HG02610 (cell line): ENCODE measurements at regions not wholly inside any gene's neighbourhood (a gene's known extent, or its start where the extent isn't known, plus 50 kb on each side); places are given as distances from the start of the nearest gene placed in this dataset.

Source experiments
- ATAC-seq: cut with Tn5 transposase; IDR thresholded peaks from one replicate; pipeline ENCODE4 v1.9.1; 2021; ENCODE audit warnings: mild to moderate bottlenecking, moderate library complexity; ENCODE audit not compliant: unreplicated experiment

DNA sequence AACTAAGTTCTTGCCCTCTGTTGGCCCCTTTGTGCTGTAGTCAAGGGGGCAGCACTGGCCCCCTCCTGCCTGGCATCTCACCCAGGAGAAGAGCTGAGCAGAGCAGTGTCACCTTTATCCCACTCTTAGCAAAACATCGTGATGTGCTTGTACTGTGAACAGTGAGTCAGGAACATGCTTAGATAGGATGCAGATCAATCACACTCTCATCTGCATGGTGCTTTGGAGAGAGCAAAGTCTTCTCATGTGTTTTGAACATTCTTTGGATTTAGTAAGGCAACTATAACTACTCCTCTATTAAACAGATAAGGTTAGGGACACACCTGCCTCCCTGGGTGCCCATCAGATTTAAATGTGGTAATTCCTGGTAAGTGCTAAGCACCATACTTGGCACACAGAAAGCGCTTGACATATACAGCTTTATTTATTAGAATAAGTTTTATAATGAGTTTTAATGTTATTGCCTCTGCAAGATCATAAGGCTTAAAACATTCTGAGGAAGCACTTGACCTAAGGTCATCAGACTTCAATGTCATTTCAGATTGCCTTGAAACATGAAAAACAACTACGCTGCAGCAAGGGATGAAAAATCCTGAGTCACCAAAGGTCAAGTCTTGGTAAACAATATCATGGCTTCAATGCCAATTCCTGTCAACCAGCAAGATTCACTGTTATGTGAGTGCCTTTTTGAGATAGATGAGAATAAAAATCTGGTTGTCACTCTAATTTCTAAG lies 82.4 kb upstream of the IRS2 start:
- ATAC-seq: no peak

DNA sequence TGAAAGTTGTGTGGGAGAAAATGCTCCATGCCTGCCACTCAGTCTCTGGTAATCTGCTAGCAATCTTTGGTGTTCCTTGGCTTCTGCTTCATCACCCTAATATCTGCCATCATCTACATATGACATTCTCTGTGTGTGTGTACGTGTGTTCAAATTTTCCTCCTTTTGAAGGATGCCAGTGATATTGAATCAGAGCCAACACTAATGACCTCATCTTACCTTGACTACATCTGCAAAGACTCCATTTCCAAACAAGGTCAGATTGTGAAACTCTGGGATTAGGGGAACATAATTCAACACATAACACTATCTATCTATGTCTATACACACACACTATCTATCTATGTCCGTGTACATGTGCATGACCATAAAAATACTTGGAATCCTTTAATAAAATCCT lies 81.4 kb upstream of the IRS2 start:
- ATAC-seq: no peak

DNA sequence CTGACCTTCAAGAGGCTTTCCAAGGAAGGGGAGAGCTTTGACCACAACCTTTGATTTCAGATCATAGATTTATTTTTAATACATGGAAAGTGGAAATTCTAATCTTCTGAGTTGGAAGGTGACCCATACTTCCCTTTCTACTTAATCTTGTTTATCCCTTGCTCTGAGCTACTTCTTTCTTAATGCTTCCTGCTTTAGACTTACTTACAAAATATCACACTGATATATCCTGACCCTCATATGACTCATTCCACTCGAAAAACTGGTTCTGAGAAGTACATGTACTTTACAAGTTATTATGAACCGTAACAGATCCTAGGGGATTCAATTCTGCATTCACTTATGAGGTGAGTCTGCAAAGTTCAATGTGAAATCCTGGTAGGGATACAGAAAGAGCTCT lies 76.2 kb upstream of the IRS2 start:
- ATAC-seq: no peak

DNA sequence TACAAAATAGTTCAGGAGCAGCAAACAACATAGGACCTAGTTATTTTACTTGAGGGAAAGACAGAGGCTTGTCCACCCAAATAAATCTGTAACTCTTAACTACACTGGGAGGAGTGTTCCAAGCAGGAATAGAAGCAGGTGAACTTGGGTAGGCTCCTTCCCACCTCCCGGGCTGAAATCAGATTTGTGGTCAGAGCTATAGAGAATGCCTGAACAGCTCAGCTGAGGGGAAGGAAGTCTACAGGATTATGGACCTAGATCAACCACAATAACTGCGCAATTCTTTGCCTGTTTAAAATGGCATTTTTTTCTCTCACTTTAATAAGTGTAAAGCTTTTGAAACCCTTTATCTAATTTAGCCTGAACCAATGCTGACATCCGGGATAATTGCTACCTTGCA lies 73.5 kb upstream of the IRS2 start:
- no peak for ATAC-seq

DNA sequence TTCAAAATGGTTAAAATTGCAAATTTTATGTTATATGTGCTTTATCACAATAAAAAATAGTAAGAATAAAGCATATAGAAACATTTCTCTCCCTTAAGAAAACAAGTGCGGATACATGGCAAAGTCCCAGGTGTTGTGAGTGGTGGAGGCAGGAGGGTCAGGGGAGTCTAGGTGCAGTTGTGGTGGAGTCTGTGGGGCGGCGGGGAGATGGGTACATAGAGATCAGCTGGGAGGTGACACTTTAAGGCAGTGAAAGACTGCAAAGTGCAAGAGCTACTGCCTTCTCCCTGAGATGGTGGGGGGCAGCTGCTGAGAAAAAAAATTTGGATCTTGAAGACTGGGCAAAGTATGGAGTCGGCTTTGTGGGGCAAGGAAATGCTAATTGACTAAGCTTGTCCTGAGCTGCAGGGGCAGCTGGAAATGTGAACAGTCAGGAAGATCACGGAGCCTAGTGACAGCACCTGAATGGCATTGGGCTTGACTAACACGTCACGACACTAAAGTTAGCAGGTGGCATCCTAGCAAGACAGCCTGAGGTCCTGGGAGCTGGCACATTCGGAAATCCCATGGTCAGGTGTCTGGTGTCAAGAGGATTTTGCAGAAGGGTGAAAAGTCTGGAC lies 72.9 kb upstream of the IRS2 start:
- ATAC-seq: no peak

DNA sequence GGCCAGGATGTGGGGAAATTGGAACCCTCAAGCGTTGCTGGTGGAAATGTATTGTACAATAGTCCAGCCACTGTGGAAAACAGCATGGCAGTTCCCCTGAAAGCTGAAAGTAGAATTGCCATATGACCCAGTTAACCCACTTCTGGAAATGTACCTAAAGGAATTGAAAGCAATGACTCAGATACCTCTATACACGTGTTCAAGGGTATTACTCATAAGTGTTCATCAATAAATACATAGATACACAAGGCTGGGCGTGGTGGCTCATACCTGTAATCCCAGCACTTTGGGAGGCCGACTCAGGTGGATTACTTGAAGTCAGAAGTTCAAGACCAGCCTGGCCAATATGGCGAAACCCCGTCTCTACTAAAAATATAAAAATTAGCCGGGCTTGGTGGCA lies 71.9 kb upstream of the IRS2 start:
- no peak for ATAC-seq

DNA sequence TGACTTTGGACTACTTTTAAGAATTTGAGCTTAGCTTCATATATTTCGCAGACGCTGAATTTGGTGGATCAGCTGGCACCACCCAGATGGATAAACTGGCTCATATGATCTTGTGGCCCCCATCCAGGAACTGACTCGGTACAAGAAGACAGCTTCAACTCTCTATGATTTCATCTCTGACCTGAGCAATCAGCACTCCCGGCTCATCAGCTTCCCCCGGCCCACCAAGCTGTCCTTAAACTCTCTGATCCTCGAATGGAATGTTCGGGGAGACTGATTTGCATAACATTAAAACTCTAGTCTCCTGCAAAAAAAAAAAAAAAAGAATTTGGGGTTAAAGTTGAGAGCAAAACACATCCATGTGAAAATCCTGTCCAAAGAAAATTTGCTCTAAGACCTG lies 71.4 kb upstream of the IRS2 start:
- ATAC-seq: no peak

DNA sequence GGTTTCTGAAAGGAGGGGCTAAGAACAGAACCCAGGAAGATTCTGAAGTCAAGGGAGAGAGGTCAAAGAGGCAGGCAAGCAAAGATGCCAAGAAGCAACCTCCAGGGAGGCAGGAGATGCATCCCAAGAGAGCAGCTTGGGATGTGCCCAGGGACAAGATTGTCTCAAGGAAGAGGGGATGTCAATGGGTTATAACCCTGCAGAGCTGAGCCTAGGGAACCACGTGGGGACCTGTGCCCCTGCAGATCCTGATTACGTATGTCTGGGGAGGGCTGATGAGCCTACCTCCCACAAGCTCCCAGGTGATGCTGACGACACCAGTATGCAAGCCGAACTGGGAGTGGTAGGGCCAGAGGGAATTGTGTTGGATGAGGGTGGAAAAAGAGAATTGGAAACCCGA lies 70.9 kb upstream of the IRS2 start:
- no peak for ATAC-seq

DNA sequence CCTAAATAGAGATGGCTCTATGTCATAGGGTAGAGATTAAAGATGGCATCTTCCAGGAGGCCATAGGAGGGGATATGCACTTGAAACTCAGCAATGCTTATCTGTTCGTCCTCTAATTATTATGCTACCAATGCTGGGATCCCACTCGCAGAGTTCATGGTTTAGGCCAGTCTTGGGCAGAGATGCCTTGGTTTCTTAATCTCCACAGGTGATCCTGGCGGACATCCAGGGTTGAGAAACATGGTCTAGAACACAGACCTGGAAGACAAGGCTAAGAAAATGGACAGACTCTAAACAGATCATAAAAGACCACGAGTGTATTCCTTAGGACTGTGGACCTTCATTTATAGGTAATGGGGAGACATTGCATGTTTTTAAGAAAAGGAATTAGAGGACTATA lies 70.0 kb upstream of the IRS2 start:
- ATAC-seq: no peak

DNA sequence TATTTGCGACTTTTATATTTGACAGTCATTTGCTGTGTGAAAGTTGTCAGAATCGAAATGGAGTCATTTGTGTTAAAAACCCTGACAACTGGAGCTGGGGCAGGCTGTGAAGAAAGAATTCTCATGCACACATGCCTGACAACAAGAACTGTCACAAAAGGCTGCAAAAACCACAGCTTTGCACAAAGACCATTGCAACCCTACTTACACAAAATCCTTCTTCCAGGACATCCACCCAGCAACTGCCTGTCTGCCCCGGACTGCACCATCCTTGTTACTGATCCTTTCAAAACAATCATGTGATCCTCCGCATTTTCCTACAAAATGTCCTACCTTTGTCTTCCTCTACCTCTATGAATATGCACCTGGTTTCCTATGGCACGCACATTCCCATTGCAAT lies 66.8 kb upstream of the IRS2 start:
- no peak for ATAC-seq

DNA sequence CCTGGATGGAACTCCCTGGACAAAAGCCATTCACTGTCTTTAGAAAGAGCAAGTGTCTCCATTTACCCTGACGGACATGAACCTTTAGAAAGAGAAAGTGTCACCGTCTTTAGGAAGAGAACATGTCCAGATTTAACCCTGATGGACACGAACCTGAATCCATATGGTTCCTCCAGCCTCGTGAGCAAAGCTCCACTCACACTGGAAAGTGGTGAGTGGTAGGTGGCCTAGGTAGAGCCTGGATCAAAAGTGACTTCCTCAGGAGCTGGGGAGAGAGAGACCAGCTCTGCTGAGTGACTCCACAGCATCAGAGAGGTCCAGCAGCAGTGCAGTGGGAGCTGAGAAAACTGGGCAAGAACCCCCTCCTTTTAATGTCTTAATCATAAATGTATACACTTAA lies 59.8 kb upstream of the IRS2 start:
- ATAC-seq: no peak

DNA sequence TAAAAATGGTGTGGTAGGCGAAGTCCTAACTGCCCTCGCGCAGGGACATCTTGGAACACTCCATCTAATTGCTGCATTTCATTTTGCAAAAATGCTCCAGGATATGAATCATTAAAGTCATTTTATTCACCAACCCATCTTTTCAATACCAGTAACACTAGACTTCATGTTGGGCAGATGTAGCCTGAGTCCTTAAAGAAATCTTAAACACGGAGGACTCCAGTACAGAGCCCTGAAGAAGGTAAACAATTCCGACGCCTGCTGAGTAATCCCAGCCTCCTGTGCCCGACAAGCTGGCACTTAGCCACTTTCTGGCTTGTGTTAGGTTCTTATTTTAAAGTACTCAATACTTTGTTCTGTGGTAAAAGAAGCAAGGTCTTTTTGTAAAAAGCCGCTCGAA lies 58.0 kb upstream of the IRS2 start:
- ATAC-seq: no peak

DNA sequence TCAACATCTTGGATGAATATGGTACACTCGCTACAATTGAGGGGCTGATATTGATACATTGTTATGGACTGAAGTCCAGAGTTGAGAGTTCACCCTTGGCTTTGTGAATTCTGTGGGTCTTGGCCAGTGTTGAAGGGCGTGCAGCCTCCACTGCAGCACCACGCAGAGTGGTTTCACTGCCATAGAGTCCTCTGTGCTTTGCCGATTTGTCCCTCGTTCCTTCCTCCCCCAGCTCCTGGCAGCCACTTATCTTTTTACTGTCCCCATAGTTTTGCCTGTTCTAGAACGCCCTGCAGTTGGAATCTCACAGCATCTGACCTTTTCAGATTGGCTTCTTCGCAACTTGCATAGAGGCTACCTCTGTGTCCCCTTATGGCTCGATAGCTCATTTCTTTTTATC lies 57.3 kb upstream of the IRS2 start:
- no peak for ATAC-seq

DNA sequence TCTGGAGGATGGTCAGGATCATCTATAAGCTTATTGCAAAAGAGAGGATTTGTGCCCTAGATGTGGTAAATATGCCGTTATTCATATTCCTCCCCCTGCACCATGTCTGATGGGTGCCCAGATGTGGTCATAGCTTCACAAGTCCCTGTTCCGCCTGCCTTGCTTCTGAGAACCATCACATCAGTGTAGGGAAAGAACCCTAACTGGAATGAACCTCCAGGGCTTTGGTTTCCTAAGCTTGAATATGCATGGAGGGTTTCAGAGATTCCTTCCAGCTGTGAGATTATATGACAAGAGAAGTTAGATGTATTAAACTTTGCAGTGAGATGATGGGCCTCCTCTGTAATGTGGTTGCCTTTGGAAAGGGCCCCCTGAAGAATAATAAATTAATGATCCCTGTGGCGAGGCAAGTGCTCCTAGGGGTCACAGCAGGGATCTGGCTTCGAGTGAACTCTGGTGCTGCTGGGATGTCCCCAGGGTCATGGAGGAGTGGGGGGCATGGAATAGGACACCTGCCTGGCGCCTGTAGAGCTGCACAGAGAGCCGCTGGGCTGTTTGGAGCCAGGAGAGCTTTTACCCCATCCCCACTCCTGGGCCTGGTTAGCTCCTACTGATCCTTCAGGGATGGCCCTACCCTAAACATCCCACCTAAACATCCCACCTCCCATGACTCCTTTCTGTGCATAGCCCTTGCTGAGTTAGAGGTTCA lies 56.0 kb upstream of the IRS2 start:
- ATAC-seq: no peak

DNA sequence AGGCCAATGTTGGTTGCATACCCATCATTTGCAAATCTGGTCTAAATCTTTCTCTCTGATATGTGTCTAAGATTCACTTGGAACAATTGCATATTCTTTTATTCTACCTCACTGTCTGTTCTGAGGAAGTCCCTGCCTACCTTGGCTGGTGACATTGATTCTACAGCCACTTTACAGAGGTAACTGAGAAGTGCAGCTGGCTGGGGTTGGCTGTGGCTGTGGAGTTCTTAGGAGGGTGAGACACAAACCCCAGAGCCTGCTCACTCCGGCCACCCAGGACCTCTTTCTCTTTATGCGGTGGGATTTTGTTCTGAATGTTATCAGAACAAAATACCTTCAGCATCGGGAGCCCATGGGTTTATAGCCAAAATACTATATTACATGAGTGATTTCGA lies 54.5 kb upstream of the IRS2 start:
- no peak for ATAC-seq

DNA sequence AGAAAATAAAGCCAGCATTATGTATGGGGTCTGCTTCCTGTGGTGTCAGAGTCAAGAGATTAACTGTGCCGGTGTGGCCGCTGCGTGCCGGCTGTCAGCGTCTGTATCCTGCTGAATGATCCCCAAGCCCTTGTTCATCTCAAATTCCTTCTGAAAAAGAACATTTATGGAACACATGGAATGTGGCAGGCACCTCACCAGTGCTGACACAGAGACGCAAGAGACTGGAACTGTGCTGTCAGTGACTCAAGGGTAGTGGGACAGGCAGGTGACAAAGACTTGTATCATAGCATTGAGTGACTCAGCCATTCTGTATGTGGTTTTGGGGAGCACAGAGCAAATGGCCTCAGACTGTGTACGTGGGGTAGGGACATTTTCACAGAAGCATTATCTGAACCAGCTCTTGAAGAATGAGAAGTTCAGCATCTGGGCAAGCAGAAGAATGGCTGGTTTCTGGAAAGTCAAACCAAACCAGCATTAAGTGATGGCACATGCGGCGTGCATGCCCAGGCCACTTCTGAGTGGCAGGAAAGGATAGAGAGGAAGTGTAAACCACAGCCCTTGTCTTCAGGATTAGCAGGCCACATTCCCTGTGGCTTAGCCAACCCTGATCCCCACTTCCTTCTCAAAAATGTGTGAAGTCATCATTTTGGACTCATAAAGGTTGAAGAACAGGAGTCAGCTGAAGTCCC lies 54.0 kb upstream of the IRS2 start:
- ATAC-seq: no peak

DNA sequence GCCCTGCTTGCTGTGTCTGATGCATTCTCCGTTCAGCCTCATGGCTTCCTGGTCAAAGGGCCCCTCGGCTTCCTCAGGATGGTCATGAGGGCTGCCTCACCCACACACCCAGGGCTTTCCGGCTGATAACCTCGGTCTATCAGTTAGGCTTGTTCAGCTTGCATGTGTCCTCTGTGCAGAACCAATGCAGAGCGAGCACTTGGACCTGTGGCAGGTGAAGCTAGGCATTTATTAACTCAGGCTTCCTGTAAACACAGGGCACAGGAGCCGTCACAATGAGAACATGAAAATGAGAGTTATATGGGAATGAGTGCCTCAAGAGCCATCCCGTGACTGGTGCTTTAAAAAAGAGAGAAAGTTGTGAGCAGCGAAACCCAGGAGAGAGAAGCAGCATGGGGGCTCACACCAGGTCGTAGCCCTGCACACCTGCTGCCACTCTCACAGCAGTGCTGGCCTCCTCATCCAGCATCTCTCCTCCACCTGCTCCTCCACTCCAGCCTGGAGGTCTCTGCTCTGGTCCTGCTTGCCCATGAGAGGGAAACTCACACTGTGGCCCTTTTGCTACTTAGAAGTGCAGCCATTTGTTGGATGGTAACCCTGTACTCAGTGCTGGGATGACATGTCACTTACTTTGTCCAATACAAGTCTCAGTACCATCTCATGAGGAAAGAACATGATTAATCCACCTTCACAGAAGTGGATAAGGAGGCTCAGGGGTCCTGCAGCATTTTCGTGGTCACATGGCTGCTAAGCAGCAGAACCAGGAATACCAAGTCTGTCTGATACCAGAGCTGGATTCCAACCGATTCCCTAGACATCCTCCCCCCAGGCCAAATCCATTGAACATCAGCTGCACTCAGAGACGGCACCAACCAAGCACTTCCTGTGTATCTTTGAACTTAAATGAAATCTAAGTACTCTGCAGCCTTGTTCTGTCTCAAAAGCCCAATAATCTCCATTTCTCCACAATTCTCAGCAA lies 50.5 kb upstream of the IRS2 start:
- no peak for ATAC-seq
